ENCODE measurements at regions not wholly inside any gene's neighbourhood (a gene's known extent, or its start where the extent isn't known, plus 50 kb on each side); places are given as distances from the start of the nearest gene placed in this dataset.

DNA sequence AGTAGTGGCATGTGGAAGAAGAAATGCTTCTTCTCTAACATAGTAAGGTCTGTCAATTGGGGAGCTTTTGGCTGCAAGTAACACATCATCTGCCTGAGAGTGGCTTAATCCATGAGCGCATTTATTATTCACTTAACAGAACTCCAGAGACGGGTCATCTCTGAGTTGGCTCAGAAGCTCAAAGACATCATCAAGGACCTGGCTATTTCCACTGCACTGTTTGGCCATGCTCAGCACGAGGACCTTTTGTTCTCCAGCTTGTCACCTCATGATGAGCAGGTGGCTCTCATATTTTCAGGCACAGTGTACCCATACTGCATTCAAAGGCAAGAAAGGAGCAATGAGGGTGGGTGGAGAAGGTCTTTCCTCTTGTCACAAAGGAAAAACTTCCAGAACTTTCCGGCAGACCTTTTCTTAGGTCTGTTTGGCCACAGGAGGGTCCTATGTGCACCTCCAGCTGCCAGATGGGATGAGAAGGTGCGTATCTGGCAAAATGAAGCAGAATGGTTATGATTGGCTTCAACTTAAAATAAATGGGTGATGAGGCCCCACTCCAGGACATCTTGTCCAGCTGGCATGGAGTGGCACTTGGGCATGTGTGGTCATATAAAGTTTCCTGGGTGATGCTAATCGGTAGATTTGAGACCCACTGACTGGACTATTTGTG is 55.6 kb upstream of the SHH start:
- Histone ChIP-seq H4K20me1 (replicated peaks; ENCODE audit: control insufficient read depth, extremely low read depth, insufficient read depth, low read length) (no peaks in the 10 kb centered on the region), H3K79me2 (ENCODE audit: control insufficient read depth, insufficient read depth, low read length) (no peaks in the 10 kb centered on the region), H3K9ac (replicated peaks; ENCODE audit: extremely low read depth, insufficient read depth, low read length) (no peak overlapping the region), H2AFZ (ENCODE audit: low read depth, low read length) (no peak overlapping the region), H3K27me3 (ENCODE audit: control insufficient read depth in 2 of 2, insufficient read depth in 2 of 2, low read length in 2 of 2) (no peaks in the 10 kb centered on the region), H3K36me3 (ENCODE audit: control insufficient read depth in 2 of 2, extremely low read depth in 1 of 2, insufficient read depth in 2 of 2, low read length in 2 of 2) (no peaks in the 10 kb centered on the region), H3K9me1 (replicated peaks; ENCODE audit: control insufficient read depth, extremely low read depth, insufficient read depth, low read length) (no peaks in the 10 kb centered on the region), H3K4me1 (ENCODE audit: control insufficient read depth, extremely low read depth, insufficient read depth, low read length) (no peaks in the 10 kb centered on the region), H3K4me2 (ENCODE audit: insufficient read depth, low read length) (no peak overlapping the region), H3K27ac (ENCODE audit: insufficient read depth, low read depth, low read length) (no peak overlapping the region), H3K4me3 (replicated peaks in 1 of 3; ENCODE audit: insufficient read depth in 1 of 3, low read depth in 1 of 3, low read length in 3 of 3) (no peak overlapping the region), H3K9me3 (replicated peaks; ENCODE audit: control insufficient read depth, insufficient read depth, low read length) (no peaks in the 10 kb centered on the region)
- FAIRE-seq: no peak
- TF ChIP-seq GATA2 (IDR thresholded peaks at IDR 0.05; ENCODE audit: insufficient read depth, insufficient read length, low read depth, low read length) (no peak), JUN (IDR thresholded peaks at IDR 0.05; ENCODE audit: borderline replicate concordance, insufficient read depth, insufficient read length, low read depth) (no peak), POLR2AphosphoS5 (IDR thresholded peaks at IDR 0.05; ENCODE audit: insufficient read depth, low read depth, low read length) (no peak)
- no TSS peak for BruUV-seq (replicated peaks)
- POLR2A ChIA-PET: no interaction called here
- dilution Hi-C loops (cut with MboI; ENCODE audit: extremely low pct_ligation_motif_present, low sequenced_read_pairs): no loop called here
- CTCF ChIA-PET: no interaction called here
- DNase-seq (ENCODE audit: low read depth, low spot score): no peak
- intact Hi-C loops (cut with micrococcal nuclease): no loop called here

DNA sequence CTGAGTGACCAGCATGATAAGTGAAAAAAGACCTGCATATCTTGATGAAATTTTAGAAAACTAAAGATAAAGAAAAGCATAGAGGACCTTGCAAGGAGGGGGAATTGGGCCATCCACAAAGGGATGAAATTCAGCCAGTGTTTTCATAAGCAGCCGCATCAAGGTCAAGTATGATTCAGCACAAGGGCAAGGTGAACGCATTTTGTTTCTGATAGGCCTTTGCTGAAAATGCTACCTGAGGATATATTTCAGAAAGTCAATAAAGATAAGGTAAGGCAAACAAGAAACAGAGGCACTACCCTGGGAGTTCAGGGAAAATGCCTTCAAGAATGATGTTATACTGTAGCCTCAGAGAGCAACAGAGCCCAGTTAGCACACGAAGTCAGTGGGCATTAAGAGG is 55.0 kb upstream of the SHH start:
- Histone ChIP-seq H3K9ac (replicated peaks; ENCODE audit: extremely low read depth, insufficient read depth, low read length) (no peak overlapping the region), H3K27me3 (ENCODE audit: control insufficient read depth in 2 of 2, insufficient read depth in 2 of 2, low read length in 2 of 2) (no peaks in the 10 kb centered on the region), H3K9me3 (replicated peaks; ENCODE audit: control insufficient read depth, insufficient read depth, low read length) (no peaks in the 10 kb centered on the region), H3K9me1 (replicated peaks; ENCODE audit: control insufficient read depth, extremely low read depth, insufficient read depth, low read length) (no peaks in the 10 kb centered on the region), H3K4me2 (ENCODE audit: insufficient read depth, low read length) (no peak overlapping the region), H2AFZ (ENCODE audit: low read depth, low read length) (no peak overlapping the region), H3K79me2 (ENCODE audit: control insufficient read depth, insufficient read depth, low read length) (no peaks in the 10 kb centered on the region), H4K20me1 (replicated peaks; ENCODE audit: control insufficient read depth, extremely low read depth, insufficient read depth, low read length) (no peaks in the 10 kb centered on the region), H3K36me3 (ENCODE audit: control insufficient read depth in 2 of 2, extremely low read depth in 1 of 2, insufficient read depth in 2 of 2, low read length in 2 of 2) (no peaks in the 10 kb centered on the region), H3K27ac (ENCODE audit: insufficient read depth, low read depth, low read length) (no peak overlapping the region), H3K4me3 (replicated peaks in 1 of 3; ENCODE audit: insufficient read depth in 1 of 3, low read depth in 1 of 3, low read length in 3 of 3) (no peak overlapping the region), H3K4me1 (ENCODE audit: control insufficient read depth, extremely low read depth, insufficient read depth, low read length) (no peaks in the 10 kb centered on the region)
- no peak for TF ChIP-seq EZH2 (IDR thresholded peaks at IDR 0.05; ENCODE audit: borderline replicate concordance, low read depth, low read length, severe bottlenecking)
- no peak for TF ChIP-seq MYC (IDR thresholded peaks at IDR 0.05; ENCODE audit: low read depth, low read length)
- no peak for TF ChIP-seq FOS (IDR thresholded peaks at IDR 0.05; ENCODE audit: borderline replicate concordance, insufficient read depth, low read length)
- TF ChIP-seq, protein P1, sequence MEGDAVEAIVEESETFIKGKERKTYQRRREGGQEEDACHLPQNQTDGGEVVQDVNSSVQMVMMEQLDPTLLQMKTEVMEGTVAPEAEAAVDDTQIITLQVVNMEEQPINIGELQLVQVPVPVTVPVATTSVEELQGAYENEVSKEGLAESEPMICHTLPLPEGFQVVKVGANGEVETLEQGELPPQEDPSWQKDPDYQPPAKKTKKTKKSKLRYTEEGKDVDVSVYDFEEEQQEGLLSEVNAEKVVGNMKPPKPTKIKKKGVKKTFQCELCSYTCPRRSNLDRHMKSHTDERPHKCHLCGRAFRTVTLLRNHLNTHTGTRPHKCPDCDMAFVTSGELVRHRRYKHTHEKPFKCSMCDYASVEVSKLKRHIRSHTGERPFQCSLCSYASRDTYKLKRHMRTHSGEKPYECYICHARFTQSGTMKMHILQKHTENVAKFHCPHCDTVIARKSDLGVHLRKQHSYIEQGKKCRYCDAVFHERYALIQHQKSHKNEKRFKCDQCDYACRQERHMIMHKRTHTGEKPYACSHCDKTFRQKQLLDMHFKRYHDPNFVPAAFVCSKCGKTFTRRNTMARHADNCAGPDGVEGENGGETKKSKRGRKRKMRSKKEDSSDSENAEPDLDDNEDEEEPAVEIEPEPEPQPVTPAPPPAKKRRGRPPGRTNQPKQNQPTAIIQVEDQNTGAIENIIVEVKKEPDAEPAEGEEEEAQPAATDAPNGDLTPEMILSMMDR (IDR thresholded peaks at IDR 0.05; ENCODE audit: extremely low read depth in 1 of 2, insufficient read depth in 1 of 2, low read depth in 1 of 2, low read length in 2 of 2): no peak
- TF ChIP-seq POLR2A (IDR thresholded peaks at IDR 0.05; ENCODE audit: low read depth, low read length): no peak
- TF ChIP-seq POLR2AphosphoS5 (IDR thresholded peaks at IDR 0.05; ENCODE audit: insufficient read depth, low read depth, low read length): no peak
- TF ChIP-seq GATA2 (IDR thresholded peaks at IDR 0.05; ENCODE audit: insufficient read depth, insufficient read length, low read depth, low read length): no peak
- TF ChIP-seq, protein P2, sequence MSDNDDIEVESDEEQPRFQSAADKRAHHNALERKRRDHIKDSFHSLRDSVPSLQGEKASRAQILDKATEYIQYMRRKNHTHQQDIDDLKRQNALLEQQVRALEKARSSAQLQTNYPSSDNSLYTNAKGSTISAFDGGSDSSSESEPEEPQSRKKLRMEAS (IDR thresholded peaks at IDR 0.05; ENCODE audit: insufficient read depth, insufficient read length): no peak
- TF ChIP-seq JUN (IDR thresholded peaks at IDR 0.05; ENCODE audit: borderline replicate concordance, insufficient read depth, insufficient read length, low read depth): no peak
- ChIA-PET POLR2A (no interaction called here), CTCF (no interaction called here)
- BruUV-seq (replicated peaks): no TSS peak
- intact Hi-C loops (cut with micrococcal nuclease) (no loop called here), dilution Hi-C loops (cut with MboI; ENCODE audit: extremely low pct_ligation_motif_present, low sequenced_read_pairs) (no loop called here)
- no peak for DNase-seq (ENCODE audit: low read depth, low spot score)
- no peak for FAIRE-seq
